GM12878 (cell line): ENCODE measurements at regions not wholly inside any gene's neighbourhood (a gene's known extent, or its start where the extent isn't known, plus 50 kb on each side); places are given as distances from the start of the nearest gene placed in this dataset.

Source experiments
- ATAC-seq: fragments of 200-7000 bp; cut with Tn5 transposase; 3 replicates; pipeline ENCODE4 v1.9.1; 2020; ENCODE audit warnings: mild to moderate bottlenecking, moderate library complexity
- BruUV-seq: library from RNA; stranded (reverse); fragments of 400-500 nt; replicated peaks from 2 replicates; lab custom pipeline; 2021; lab: Mats Ljungman, UMichigan
- CTCF ChIA-PET: fragments of 300-600 bp; sonication (Branson Sonifier 250); formaldehyde crosslinking; extraction: SDS; loops from one replicate; lab custom pipeline; 2021; ENCODE audit warnings: inconsistent platforms; lab: Yijun Ruan, JAX
- POLR2A ChIA-PET: fragments of 350-600 bp; formaldehyde crosslinking; extraction: SDS; loops from one replicate; lab custom pipeline; 2021; ENCODE audit warnings: inconsistent platforms; lab: Charles Lee
- RAD21 ChIA-PET: fragments of 300-600 bp; sonication (Branson Sonifier 250); formaldehyde crosslinking; loops from one replicate; lab custom pipeline; 2023; ENCODE audit warnings: antibody characterized with exemption; ENCODE audit not compliant: unreplicated experiment; lab: Charles Lee
- SMC1A ChIA-PET: fragments of 300-600 bp; sonication (Branson Sonifier 250); formaldehyde crosslinking; loops from one replicate; lab custom pipeline; 2023; ENCODE audit not compliant: unreplicated experiment, uncharacterized antibody; lab: Charles Lee
- DNase-seq: peaks from one replicate; pipeline ENCODE4 v3.0.0-alpha.2; 2011; ENCODE audit warnings: low read depth, low spot score
- FAIRE-seq: peaks from 3 replicates; lab custom pipeline; 2011; peaks lifted over from hg19 to GRCh38; lab: Jason Lieb, UNC
- H2AFZ ChIP-seq: 2 replicates; pipeline ENCODE4 v1.6.0; 2011; ENCODE audit warnings: low read depth, low read length, control low read depth; ENCODE audit not compliant: control insufficient read depth
- H3K27ac ChIP-seq: 2 replicates; pipeline ENCODE4 v1.5.1; 2011; ENCODE audit warnings: control low read depth; ENCODE audit not compliant: control insufficient read depth, insufficient read depth
- H3K27me3 ChIP-seq, 2 experiments: replicated peaks in 1 of 2; 2 replicates each; pipeline versions ENCODE4 v1.6.0 to v1.6.1; 2011; ENCODE audit warnings: low read length in 1 of 2; ENCODE audit not compliant: control insufficient read depth in 2 of 2, insufficient read depth in 2 of 2
- H3K36me3 ChIP-seq, 2 experiments: 2 replicates each; pipeline ENCODE4 v1.5.1; 2011; ENCODE audit warnings: low read length in 1 of 2; ENCODE audit not compliant: control insufficient read depth in 2 of 2, insufficient read depth in 2 of 2
- H3K4me1 ChIP-seq: 2 replicates; pipeline ENCODE4 v1.6.1; 2011; ENCODE audit warnings: mild to moderate bottlenecking, low read length, moderate library complexity, mixed read lengths; ENCODE audit not compliant: control insufficient read depth, insufficient read depth
- H3K4me2 ChIP-seq: 2 replicates; pipeline ENCODE4 v1.6.0; 2011; ENCODE audit warnings: control low read depth; ENCODE audit not compliant: control insufficient read depth, insufficient read depth
- H3K4me3 ChIP-seq: fragments of 200-600 bp; sonication (generic); 2 replicates; pipeline ENCODE4 v1.5.1; 2016
- H3K79me2 ChIP-seq: 2 replicates; pipeline ENCODE4 v1.6.0; 2011; ENCODE audit warnings: low read length; ENCODE audit not compliant: control insufficient read depth, insufficient read depth
- H3K9ac ChIP-seq: 2 replicates; pipeline ENCODE4 v1.8.0; 2011; ENCODE audit warnings: low read length, control low read depth, mixed read lengths; ENCODE audit not compliant: control insufficient read depth, insufficient read depth
- H3K9me3 ChIP-seq: replicated peaks from 3 replicates; pipeline ENCODE4 v1.5.1; 2011; ENCODE audit warnings: mild to moderate bottlenecking, low read length; ENCODE audit not compliant: control insufficient read depth, insufficient read depth
- H4K20me1 ChIP-seq: 2 replicates; pipeline ENCODE4 v1.6.0; 2011; ENCODE audit not compliant: control insufficient read depth, insufficient read depth
- EED ChIP-seq: sonication (generic); IDR thresholded peaks from 2 replicates; pipeline ENCODE4 v1.6.1; 2016; ENCODE audit warnings: antibody characterized with exemption, low read depth
- JUNB ChIP-seq: IDR thresholded peaks from 2 replicates; pipeline ENCODE4 v1.6.1; 2016; ENCODE audit warnings: antibody characterized with exemption, mild to moderate bottlenecking
- MEF2A ChIP-seq: IDR thresholded peaks from 2 replicates; pipeline ENCODE4 v1.6.1; 2011; ENCODE audit warnings: low read depth, mild to moderate bottlenecking, low read length, moderate library complexity; ENCODE audit not compliant: insufficient read depth
- MXI1 ChIP-seq: fragments of 150-350 bp; IDR thresholded peaks from 2 replicates; pipeline ENCODE4 v1.6.1; 2011; ENCODE audit warnings: low read depth, mild to moderate bottlenecking, inconsistent platforms, low read length, improper control_type of control experiment
- NFYA ChIP-seq: IDR thresholded peaks from 2 replicates; pipeline ENCODE4 v1.6.1; 2011; ENCODE audit warnings: low read depth, mild to moderate bottlenecking, low read length, improper control_type of control experiment, borderline replicate concordance
- NR2F1 ChIP-seq: fragments of 450-650 bp; conservative IDR thresholded peaks from 2 replicates; pipeline ENCODE4 v1.6.1; 2017; ENCODE audit warnings: mild to moderate bottlenecking
- POLR2AphosphoS2 ChIP-seq: IDR thresholded peaks from 2 replicates; pipeline ENCODE4 v1.6.1; 2011; ENCODE audit warnings: low read depth, mild to moderate bottlenecking, low read length, improper control_type of control experiment, moderate library complexity
- SMC3 ChIP-seq: IDR thresholded peaks from 2 replicates; pipeline ENCODE4 v1.6.1; 2011; ENCODE audit warnings: low read length, improper control_type of control experiment, borderline replicate concordance
- TCF7 ChIP-seq: IDR thresholded peaks from 2 replicates; pipeline ENCODE4 v1.6.1; 2014; ENCODE audit warnings: antibody characterized with exemption, borderline replicate concordance
- WGBS: methylation state at CpG from one replicate; pipeline ENCODE4 v1.1.6; 2016; ENCODE audit warnings: low lambda C conversion rate; ENCODE audit not compliant: insufficient replicate concordance, insufficient coverage; ENCODE audit errors: missing lambda C conversion rate; 5-methylcytosine and 5-hydroxymethylcytosine counted together
- in situ Hi-C: fragments of 300-500 bp; cut with MboI; formaldehyde crosslinking; loops from 9 replicates; pipeline ENCODE4 v1.14.3; 2018; ENCODE audit warnings: mixed read lengths
- intact Hi-C: fragments of 100-400 bp; cut with micrococcal nuclease; formaldehyde crosslinking; loops from one replicate; pipeline ENCODE4 v1.14.2; 2022; ENCODE audit not compliant: unreplicated experiment

GRCh38 chr7:93046641-93047040, 71.1 kb downstream of the SAMD9 start:
- peak overlapping the region; percentile 10; the same call in 1 of the 2 replicates for H2AFZ ChIP-seq
- FAIRE-seq: no peak
- H3K4me1 ChIP-seq: peaks cover 7% of the 10 kb centered on the region
- H3K79me2 ChIP-seq: no peaks in the 10 kb centered on the region
- WGBS: 89% methylated on average over 4 of the region's 4 CpGs
- H3K4me2 ChIP-seq: no peak overlapping the region
- H3K4me3 ChIP-seq: no peak overlapping the region
- peak; percentile 29 for ATAC-seq
- CTCF ChIA-PET: interaction anchor here (1.2 to 2.4 kb wide), 3 partner anchors 182 to 425 kb away, joined by 5 to 8 read pairs (median 6); no protein-coding TSS in a partner anchor
- no peak for TF ChIP-seq MXI1
- no peak for TF ChIP-seq POLR2AphosphoS2
- no peak for TF ChIP-seq SMC3
- no peak for TF ChIP-seq TCF7
- peak; percentile 32; the same call in 1 of the 2 replicates for TF ChIP-seq NR2F1
- no peak for TF ChIP-seq EED
- no peak for TF ChIP-seq MEF2A
- TF ChIP-seq, all 136 proteins: peak for 1
- H3K27ac ChIP-seq: no peak overlapping the region
- ChIA-PET POLR2A (no interaction called here), SMC1A (no interaction called here), RAD21 (no interaction called here)
- in situ Hi-C loops (no loop called here), intact Hi-C loops (loop anchor here (5.0 kb wide), 2 partner anchors 79 to 144 kb away; no protein-coding TSS in a partner anchor)
- H3K27me3 ChIP-seq: no peaks in the 10 kb centered on the region
- no peak for DNase-seq
- H3K9ac ChIP-seq: no peak overlapping the region
- no TSS peak for BruUV-seq
- H3K36me3 ChIP-seq: no peaks in the 10 kb centered on the region
- H4K20me1 ChIP-seq: no peaks in the 10 kb centered on the region
- no peaks in the 10 kb centered on the region for H3K9me3 ChIP-seq

GRCh38 chr7:93044147-93044810, 73.5 kb downstream of the SAMD9 start:
- H3K27me3 ChIP-seq: no peaks in the 10 kb centered on the region

More at GRCh38 chr7:93044147-93044810, 73.5 kb downstream of the SAMD9 start:
- Histone ChIP-seq H3K9ac (no peak overlapping the region), H3K4me3 (no peak overlapping the region), H3K9me3 (no peaks in the 10 kb centered on the region), H4K20me1 (no peaks in the 10 kb centered on the region), H3K4me2 (no peak overlapping the region), H2AFZ (no peak overlapping the region), H3K4me1 (peaks cover 7% of the 10 kb centered on the region), H3K36me3 (no peaks in the 10 kb centered on the region), H3K27ac (no peak overlapping the region), H3K79me2 (no peaks in the 10 kb centered on the region)
- DNase-seq (no peak), FAIRE-seq (no peak), ATAC-seq (no peak)
- CTCF ChIA-PET: interaction anchor here (0.7 to 2.0 kb wide), 4 partner anchors 12 to 851 kb away, joined by 3 to 4 read pairs (median 4); no protein-coding TSS in a partner anchor
- no TSS peak for BruUV-seq
- in situ Hi-C loops (no loop called here), intact Hi-C loops (no loop called here)
- RAD21 ChIA-PET: interaction anchor here (0.8 kb wide), 1 partner anchor 465 kb away, joined by 3 read pairs; no protein-coding TSS in a partner anchor
- POLR2A ChIA-PET: no interaction called here
- SMC1A ChIA-PET: interaction anchor here (0.6 to 1.7 kb wide), 2 partner anchors 184 to 516 kb away, joined by 3 read pairs; partner anchors contain the start of genes PEX1 and RBM48
- 55% methylated on average over 6 of the region's 6 CpGs for WGBS
- TF ChIP-seq JUNB (peak; percentile 21; the same call in 1 of the 2 replicates), NFYA (no peak)
